SU-DHL-6 (cell line): ENCODE measurements at regions not wholly inside any gene's neighbourhood (a gene's known extent, or its start where the extent isn't known, plus 50 kb on each side); places are given as distances from the start of the nearest gene placed in this dataset.

ENCODE experiments used
- H2AFZ ChIP-seq: fragments of 200-600 bp; sonication (generic); 2 replicates; pipeline ENCODE4 v1.6.1; 2014; ENCODE audit warnings: low read depth, mild to moderate bottlenecking, moderate library complexity, mixed read lengths, antibody characterized with exemption, low read length; ENCODE audit not compliant: severe bottlenecking
- H3F3A ChIP-seq: fragments of 200-600 bp; shearing (Covaris generic); 2 replicates; pipeline ENCODE4 v1.6.0; 2016; ENCODE audit warnings: antibody characterized with exemption, mild to moderate bottlenecking; ENCODE audit not compliant: insufficient read depth
- H3K27ac ChIP-seq: fragments of 200-600 bp; sonication (generic); 2 replicates; pipeline ENCODE4 v1.5.1; 2016; ENCODE audit warnings: low read depth, mild to moderate bottlenecking, low read length, moderate library complexity, mixed read lengths
- H3K27me3 ChIP-seq: fragments of 200-600 bp; sonication (generic), shearing (Covaris generic); 2 replicates; pipeline ENCODE4 v1.6.0; 2014; ENCODE audit warnings: mild to moderate bottlenecking, low read length
- H3K36me3 ChIP-seq: fragments of 200-600 bp; sonication (generic); 2 replicates; pipeline ENCODE4 v1.6.1; 2014; ENCODE audit warnings: mild to moderate bottlenecking, low read length, mixed read lengths
- H3K4me2 ChIP-seq: fragments of 300-600, 200-600 bp; shearing (Covaris generic), sonication (generic); 2 replicates; pipeline ENCODE4 v1.6.0; 2014; ENCODE audit warnings: low read length, low read depth, mild to moderate bottlenecking; ENCODE audit not compliant: poor library complexity, severe bottlenecking
- H3K4me3 ChIP-seq: fragments of 200-600 bp; sonication (generic); 2 replicates; pipeline ENCODE4 v1.5.1; 2014; ENCODE audit warnings: antibody characterized with exemption, low read length, mild to moderate bottlenecking, mixed read lengths; ENCODE audit not compliant: insufficient read depth, poor library complexity, severe bottlenecking
- H3K79me2 ChIP-seq: fragments of 200-600 bp; sonication (generic); 2 replicates; pipeline ENCODE4 v1.6.1; 2014; ENCODE audit warnings: mild to moderate bottlenecking, low read length, moderate library complexity; ENCODE audit not compliant: insufficient read depth
- H3K9ac ChIP-seq: fragments of 200-600 bp; sonication (generic); 2 replicates; pipeline ENCODE4 v1.7.0; 2014; ENCODE audit warnings: mild to moderate bottlenecking, low read length
- H3K9me2 ChIP-seq: fragments of 200-600 bp; sonication (generic); replicated peaks from 2 replicates; pipeline ENCODE4 v1.6.1; 2014; ENCODE audit warnings: low read length; ENCODE audit not compliant: insufficient read depth
- H3K9me3 ChIP-seq: fragments of 200-600 bp; sonication (generic); 2 replicates; pipeline ENCODE4 v1.6.1; 2014; ENCODE audit warnings: low read length, mixed read lengths; ENCODE audit not compliant: insufficient read depth
- H4K20me1 ChIP-seq: fragments of 200-600 bp; sonication (generic); 2 replicates; pipeline ENCODE4 v1.6.1; 2014; ENCODE audit warnings: low read depth, mild to moderate bottlenecking, antibody characterized with exemption, low read length, moderate library complexity, mixed read lengths
- CTCF ChIP-seq: fragments of 200-600 bp; sonication (generic); IDR thresholded peaks from one replicate; pipeline ENCODE4 v1.5.1; 2017; ENCODE audit warnings: antibody characterized with exemption, mild to moderate bottlenecking, low read length, moderate library complexity; ENCODE audit not compliant: insufficient read depth, poor library complexity, severe bottlenecking
- EZH2phosphoT487 ChIP-seq: fragments of 200-600 bp; sonication (generic), shearing (Covaris generic); conservative IDR thresholded peaks from 2 replicates; pipeline ENCODE4 v1.6.1; 2018; ENCODE audit warnings: mild to moderate bottlenecking, antibody characterized with exemption, low read length, moderate library complexity, mixed read lengths

- Histone ChIP-seq H3F3A (no peaks in the 10 kb centered on the region), H3K36me3 (no peaks in the 10 kb centered on the region), H3K4me3 (no peak overlapping the region), H2AFZ (no peak overlapping the region), H3K9ac (no peak overlapping the region), H3K4me2 (no peak overlapping the region), H4K20me1 (no peaks in the 10 kb centered on the region), H3K9me3 (no peaks in the 10 kb centered on the region), H3K79me2 (no peaks in the 10 kb centered on the region), H3K27me3 (no peaks in the 10 kb centered on the region), H3K9me2 (no peaks in the 10 kb centered on the region), H3K27ac (no peak overlapping the region)
- TF ChIP-seq EZH2phosphoT487 (no peak), CTCF (no peak)
These were observed 164.8 kb upstream of the SLC25A13 start for GRCh38 chr7:96486681-96487080.

DNA sequence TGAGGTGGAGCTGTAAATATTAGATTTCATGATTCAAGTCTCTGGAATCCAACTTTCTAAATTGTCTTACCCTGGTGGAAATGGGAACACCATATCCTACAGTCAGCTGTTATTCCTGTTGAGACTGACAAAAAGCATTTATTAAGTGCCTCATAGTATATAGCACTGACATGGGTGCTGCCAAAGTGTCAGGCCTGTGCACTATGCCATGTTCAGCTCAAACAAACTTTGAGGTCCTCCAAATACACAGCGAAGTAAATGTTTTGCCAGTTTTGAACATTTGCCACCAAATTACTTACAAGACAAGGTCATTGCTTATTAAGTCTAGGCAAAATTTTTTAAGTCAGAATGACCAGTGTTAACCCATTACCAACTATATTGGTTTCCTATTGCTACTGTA, 162.9 kb upstream of the SLC25A13 start:
- Histone ChIP-seq H3K4me2 (no peak overlapping the region), H3K9me3 (no peaks in the 10 kb centered on the region), H3K9me2 (no peaks in the 10 kb centered on the region), H2AFZ (no peak overlapping the region), H3K4me3 (no peak overlapping the region), H3K79me2 (no peaks in the 10 kb centered on the region), H3K27me3 (no peaks in the 10 kb centered on the region), H3K27ac (no peak overlapping the region), H3K36me3 (no peaks in the 10 kb centered on the region), H4K20me1 (no peaks in the 10 kb centered on the region), H3K9ac (no peak overlapping the region), H3F3A (no peaks in the 10 kb centered on the region)
- TF ChIP-seq CTCF (no peak), EZH2phosphoT487 (no peak)

DNA sequence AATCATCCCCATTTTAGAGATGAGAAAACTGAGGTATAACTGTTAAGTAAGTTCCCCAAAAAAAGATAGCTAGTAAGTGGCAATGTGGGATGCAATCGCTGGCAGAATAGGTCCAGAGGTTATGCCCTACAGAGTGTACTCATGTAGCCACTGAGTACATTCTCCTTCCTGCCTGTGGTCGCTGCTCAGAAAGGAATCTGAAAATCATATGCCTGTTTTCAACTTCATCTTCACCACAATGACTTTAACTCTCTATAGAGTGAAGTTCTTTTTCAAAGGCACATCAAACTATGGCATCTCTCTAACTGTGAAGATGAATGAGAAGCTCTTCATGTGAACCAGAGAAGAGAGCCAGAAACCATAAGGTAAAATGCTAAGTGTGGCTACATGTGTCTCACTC, 162.2 kb upstream of the SLC25A13 start:
- no peaks in the 10 kb centered on the region for H3K36me3 ChIP-seq
- H3K27ac ChIP-seq, result no peak overlapping the region
- no peak overlapping the region for H3K4me3 ChIP-seq
- H3K9me3 ChIP-seq, result no peaks in the 10 kb centered on the region
- H3K79me2 ChIP-seq, result no peaks in the 10 kb centered on the region
- H3K4me2 ChIP-seq, result no peak overlapping the region
- H3K9me2 ChIP-seq, result no peaks in the 10 kb centered on the region
- no peak overlapping the region for H3K9ac ChIP-seq
- TF ChIP-seq EZH2phosphoT487 (no peak), CTCF (no peak)
- H3K27me3 ChIP-seq, result no peaks in the 10 kb centered on the region
- H4K20me1 ChIP-seq, result no peaks in the 10 kb centered on the region
- no peaks in the 10 kb centered on the region for H3F3A ChIP-seq
- no peak overlapping the region for H2AFZ ChIP-seq

DNA sequence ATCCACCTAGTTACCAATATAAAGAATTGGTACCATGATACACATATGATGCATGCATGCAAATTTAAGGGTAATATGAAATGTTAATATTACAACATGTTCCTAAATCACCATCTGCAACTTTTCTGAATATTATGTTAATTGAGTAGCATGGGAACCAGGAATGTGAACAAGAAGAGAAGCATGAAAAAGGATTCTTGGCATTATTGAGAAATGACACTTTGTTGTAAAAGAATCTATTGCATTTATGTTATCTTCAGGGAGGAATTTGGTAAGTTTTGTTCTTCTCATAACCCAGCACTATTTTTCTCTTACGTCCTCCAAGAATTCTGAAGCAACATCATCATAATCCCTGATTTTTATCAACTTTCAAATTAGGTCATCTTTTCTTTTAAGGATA, 159.9 kb upstream of the SLC25A13 start:
- no peaks in the 10 kb centered on the region for H3K79me2 ChIP-seq
- H3K27ac ChIP-seq, result no peak overlapping the region
- H3K9me2 ChIP-seq, result no peaks in the 10 kb centered on the region
- H3K9ac ChIP-seq, result no peak overlapping the region
- no peaks in the 10 kb centered on the region for H3F3A ChIP-seq
- H3K4me2 ChIP-seq, result no peak overlapping the region
- no peaks in the 10 kb centered on the region for H3K27me3 ChIP-seq
- H3K9me3 ChIP-seq, result no peaks in the 10 kb centered on the region
- no peak for TF ChIP-seq CTCF
- TF ChIP-seq EZH2phosphoT487, result no peak
- H3K36me3 ChIP-seq, result no peaks in the 10 kb centered on the region
- no peak overlapping the region for H3K4me3 ChIP-seq
- no peaks in the 10 kb centered on the region for H4K20me1 ChIP-seq
- no peak overlapping the region for H2AFZ ChIP-seq
